Stimulated activated naive B cell treated with anti-CD40 and anti-IgM and Interleukin-4, amounts not matched to agents 10 μg/mL and 1 μg/mL and 100 μg/mL, for 72 hours (primary cell): ENCODE measurements at regions not wholly inside any gene's neighbourhood (a gene's known extent, or its start where the extent isn't known, plus 50 kb on each side); places are given as distances from the start of the nearest gene placed in this dataset.

Source experiments
- ATAC-seq, 2 donors: fragments of 150-1000 bp; cut with Tn5 transposase; replicated peaks; 2 replicates each; pipeline ENCODE4 v1.10.0; 2021; ENCODE audit warnings: moderate library complexity in 1 of 2
- DNase-seq: peaks from one replicate; pipeline ENCODE4 v3.0.0; 2021
- H3K27ac Mint-ChIP-seq: one replicate; pipeline ENCODE4 v1.8.0; 2022; ENCODE audit warnings: mild to moderate bottlenecking, mixed read lengths
- H3K27me3 Mint-ChIP-seq, 2 donors: one replicate each; pipeline ENCODE4 v1.8.0; 2022; ENCODE audit warnings: mixed read lengths in 2 of 2
- H3K36me3 Mint-ChIP-seq, 2 donors: one replicate each; pipeline ENCODE4 v1.8.0; 2022; ENCODE audit warnings: mixed read lengths in 2 of 2, mild to moderate bottlenecking in 1 of 2
- H3K4me1 Mint-ChIP-seq, 2 donors: one replicate each; pipeline ENCODE4 v1.8.0; 2022; ENCODE audit warnings: mixed read lengths in 2 of 2, mild to moderate bottlenecking in 1 of 2
- H3K4me3 Mint-ChIP-seq, 2 donors: one replicate each; pipeline ENCODE4 v1.8.0; 2022; ENCODE audit warnings: mild to moderate bottlenecking in 2 of 2, mixed read lengths in 2 of 2, moderate library complexity in 1 of 2
- H3K9me3 Mint-ChIP-seq, 2 donors: one replicate each; pipeline ENCODE4 v1.8.0; 2022; ENCODE audit warnings: mixed read lengths in 2 of 2, mild to moderate bottlenecking in 1 of 2

DNA sequence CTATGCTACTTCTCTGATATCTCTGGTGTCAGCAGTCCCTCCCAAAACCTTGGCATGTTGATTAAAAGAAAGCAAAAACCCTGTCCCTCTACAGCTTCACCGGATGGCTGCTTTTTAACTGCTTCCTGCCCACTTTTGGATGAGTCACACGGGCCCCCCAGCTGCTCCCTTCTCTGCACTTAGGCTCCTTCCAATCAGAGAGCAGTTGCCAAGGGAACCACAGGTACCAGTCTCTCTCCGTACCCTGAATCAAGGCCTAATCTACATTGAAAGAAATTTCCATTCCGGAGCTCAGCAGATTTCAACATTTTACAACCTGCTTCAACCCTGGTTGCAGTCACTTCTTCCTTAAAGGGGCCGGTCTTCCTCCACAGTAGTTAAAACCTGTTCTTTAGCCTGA is 70.6 kb upstream of the GJB5 start:
- no peak overlapping the region for H3K4me3 Mint-ChIP-seq

DNA sequence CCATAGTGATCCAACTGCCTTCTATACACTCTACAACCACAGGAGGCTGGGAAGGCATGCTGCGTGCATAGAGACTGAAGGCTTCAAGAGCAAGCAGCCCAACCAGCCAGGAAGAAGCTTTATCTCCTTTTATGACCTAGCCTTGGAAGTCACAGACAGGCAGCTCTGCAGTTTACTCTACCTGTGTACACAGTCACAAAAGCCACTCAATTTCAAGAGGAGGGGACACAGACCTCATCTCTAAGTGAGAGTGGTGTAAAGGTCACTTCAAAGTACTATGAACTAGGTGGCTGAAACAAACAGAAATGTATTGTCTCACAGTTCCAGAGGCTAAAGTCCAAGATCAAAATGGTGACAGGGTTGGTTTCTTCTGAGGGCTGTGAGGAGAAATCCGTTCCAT is 69.6 kb upstream of the GJB5 start:
- ATAC-seq (no peak), DNase-seq (no peak)
- H3K36me3 Mint-ChIP-seq, result no peaks in the 10 kb centered on the region
- H3K4me3 Mint-ChIP-seq, result no peak overlapping the region
- H3K27ac Mint-ChIP-seq, result no peak overlapping the region
- H3K9me3 Mint-ChIP-seq, result peaks cover 0 to 2% of the 10 kb centered on the region in 2 donors
- H3K4me1 Mint-ChIP-seq, result no peaks in the 10 kb centered on the region
- H3K27me3 Mint-ChIP-seq, result peaks cover 27 to 38% of the 10 kb centered on the region in 2 donors

More for the DNA sequence above, 70.6 kb upstream of the GJB5 start:
- H3K27me3 Mint-ChIP-seq, result peaks cover 20 to 32% of the 10 kb centered on the region in 2 donors
- ATAC-seq (no peak), DNase-seq (no peak)
- H3K9me3 Mint-ChIP-seq, result peaks cover 0 to 2% of the 10 kb centered on the region in 2 donors
- H3K4me1 Mint-ChIP-seq, result no peaks in the 10 kb centered on the region
- no peaks in the 10 kb centered on the region for H3K36me3 Mint-ChIP-seq
- H3K27ac Mint-ChIP-seq, result no peak overlapping the region

GRCh38 chr1:34686531-34686930 is 68.3 kb upstream of the GJB5 start:
- H3K9me3 Mint-ChIP-seq, result peaks cover 0 to 2% of the 10 kb centered on the region in 2 donors
- DNase-seq, result no peak
- no peaks in the 10 kb centered on the region for H3K36me3 Mint-ChIP-seq
- no peaks in the 10 kb centered on the region for H3K4me1 Mint-ChIP-seq
- no peak overlapping the region for H3K27ac Mint-ChIP-seq
- peaks cover 28 to 38% of the 10 kb centered on the region in 2 donors for H3K27me3 Mint-ChIP-seq
- H3K4me3 Mint-ChIP-seq, result no peak overlapping the region
- ATAC-seq, result no peak

- Mint-ChIP-seq H3K27me3 (peaks cover 25 to 38% of the 10 kb centered on the region in 2 donors), H3K4me1 (no peaks in the 10 kb centered on the region), H3K9me3 (peaks cover 0 to 2% of the 10 kb centered on the region in 2 donors), H3K27ac (no peak overlapping the region), H3K4me3 (no peak overlapping the region), H3K36me3 (no peaks in the 10 kb centered on the region)
- no peak for DNase-seq
- ATAC-seq, result no peak
Observed at GRCh38 chr1:34688006-34688741, 66.7 kb upstream of the GJB5 start.

DNA sequence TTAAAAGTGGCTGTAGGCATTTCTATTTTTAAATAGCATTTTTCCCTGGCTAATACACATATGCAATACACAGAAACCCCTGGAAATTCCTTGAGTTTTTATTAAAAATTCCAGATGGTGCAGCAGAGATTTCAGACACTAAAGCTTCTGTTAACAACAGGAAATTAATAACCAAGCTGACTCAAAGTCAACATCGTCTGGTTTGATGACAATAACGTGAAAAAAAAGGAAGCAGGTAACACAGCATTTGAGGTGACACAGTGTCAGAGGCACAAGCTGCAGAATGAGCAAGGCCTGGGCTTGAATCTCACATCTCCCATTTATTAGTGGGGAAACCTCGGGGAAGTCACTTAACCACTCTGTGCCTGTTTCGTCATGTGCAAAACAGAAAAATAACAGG is 64.6 kb upstream of the GJB5 start:
- no peak for ATAC-seq
- H3K36me3 Mint-ChIP-seq, result no peaks in the 10 kb centered on the region
- peaks cover 2 to 4% of the 10 kb centered on the region in 2 donors for H3K9me3 Mint-ChIP-seq
- peaks cover 30 to 33% of the 10 kb centered on the region in 2 donors for H3K27me3 Mint-ChIP-seq
- DNase-seq, result no peak
- no peak overlapping the region for H3K4me3 Mint-ChIP-seq
- no peak overlapping the region for H3K27ac Mint-ChIP-seq
- no peaks in the 10 kb centered on the region for H3K4me1 Mint-ChIP-seq

DNA sequence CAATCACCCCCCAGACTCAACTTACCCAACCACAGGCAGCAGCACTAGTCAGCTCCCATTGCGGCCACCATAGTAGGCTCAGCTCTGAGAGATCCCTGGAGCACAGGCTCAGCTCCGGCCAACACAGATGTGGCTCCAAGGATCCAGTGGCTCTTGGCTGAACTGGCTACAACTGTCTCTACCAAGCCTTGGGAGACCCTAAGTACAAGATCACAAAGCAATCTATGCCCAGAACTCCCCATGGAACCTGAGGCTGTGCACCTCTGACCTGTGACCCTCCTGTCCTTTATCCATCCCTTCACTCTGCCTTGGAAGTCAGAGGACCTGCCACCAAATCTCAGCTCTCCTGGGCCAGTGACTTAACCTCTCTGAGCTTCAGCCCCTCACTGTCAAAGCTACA is 61.8 kb upstream of the GJB5 start:
- no peaks in the 10 kb centered on the region for H3K4me1 Mint-ChIP-seq
- peaks cover 1 to 4% of the 10 kb centered on the region in 2 donors for H3K9me3 Mint-ChIP-seq
- peaks cover 22 to 26% of the 10 kb centered on the region in 2 donors for H3K27me3 Mint-ChIP-seq
- no peak overlapping the region for H3K27ac Mint-ChIP-seq
- H3K4me3 Mint-ChIP-seq, result no peak overlapping the region
- DNase-seq (no peak), ATAC-seq (no peak)
- no peaks in the 10 kb centered on the region for H3K36me3 Mint-ChIP-seq

GRCh38 chr1:34694383-34694782 is 60.5 kb upstream of the GJB5 start:
- ATAC-seq, result no peak
- Mint-ChIP-seq H3K27me3 (peaks cover 22 to 24% of the 10 kb centered on the region in 2 donors), H3K9me3 (peaks cover 1 to 4% of the 10 kb centered on the region in 2 donors), H3K27ac (no peak overlapping the region), H3K36me3 (no peaks in the 10 kb centered on the region), H3K4me1 (no peaks in the 10 kb centered on the region), H3K4me3 (no peak overlapping the region)
- DNase-seq, result no peak

- Mint-ChIP-seq H3K4me3 (no peak overlapping the region), H3K27me3 (peaks cover 16 to 20% of the 10 kb centered on the region in 2 donors), H3K36me3 (no peaks in the 10 kb centered on the region), H3K4me1 (no peaks in the 10 kb centered on the region), H3K9me3 (peaks cover 1 to 4% of the 10 kb centered on the region in 2 donors), H3K27ac (no peak overlapping the region)
- ATAC-seq (no peak), DNase-seq (no peak)
Observed at GRCh38 chr1:34695580-34695979, 59.3 kb upstream of the GJB5 start.

GRCh38 chr1:34696230-34696629 is 58.6 kb upstream of the GJB5 start:
- H3K4me3 Mint-ChIP-seq, result no peak overlapping the region
- no peak for DNase-seq
- peaks cover 13 to 20% of the 10 kb centered on the region in 2 donors for H3K27me3 Mint-ChIP-seq
- no peaks in the 10 kb centered on the region for H3K4me1 Mint-ChIP-seq
- H3K27ac Mint-ChIP-seq, result no peak overlapping the region
- no peaks in the 10 kb centered on the region for H3K36me3 Mint-ChIP-seq
- peaks cover 1 to 4% of the 10 kb centered on the region in 2 donors for H3K9me3 Mint-ChIP-seq
- ATAC-seq, result no peak

GRCh38 chr1:34696981-34697380 is 57.9 kb upstream of the GJB5 start:
- no peaks in the 10 kb centered on the region for H3K4me1 Mint-ChIP-seq
- H3K27ac Mint-ChIP-seq, result no peak overlapping the region
- no peak overlapping the region for H3K4me3 Mint-ChIP-seq
- peaks cover 13 to 20% of the 10 kb centered on the region in 2 donors for H3K27me3 Mint-ChIP-seq
- ATAC-seq (no peak), DNase-seq (no peak)
- peaks cover 1 to 4% of the 10 kb centered on the region in 2 donors for H3K9me3 Mint-ChIP-seq
- no peaks in the 10 kb centered on the region for H3K36me3 Mint-ChIP-seq

DNA sequence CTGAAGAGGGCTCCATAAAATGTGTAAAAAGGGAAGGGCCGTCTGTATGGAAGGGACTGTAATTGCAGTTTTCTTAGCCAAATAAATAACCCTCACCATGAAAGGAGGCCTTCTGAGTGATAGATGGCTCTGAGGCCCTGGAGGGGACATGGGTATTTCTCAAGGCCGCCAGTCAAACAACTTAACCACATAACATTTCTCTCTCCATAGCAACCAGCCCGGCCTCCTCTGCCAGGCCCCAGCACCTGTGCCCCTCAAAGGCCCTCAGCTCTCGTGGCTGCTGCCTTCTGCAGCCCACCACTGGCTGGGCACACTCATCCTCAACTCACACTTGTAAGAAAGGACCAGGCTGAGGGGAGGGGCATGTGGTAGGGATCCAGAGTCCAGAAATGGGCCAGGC is 57.0 kb upstream of the GJB5 start:
- no peak overlapping the region for H3K4me3 Mint-ChIP-seq
- DNase-seq (no peak), ATAC-seq (no peak)
- peaks cover 13 to 22% of the 10 kb centered on the region in 2 donors for H3K27me3 Mint-ChIP-seq
- H3K9me3 Mint-ChIP-seq, result peaks cover 1 to 4% of the 10 kb centered on the region in 2 donors
- H3K36me3 Mint-ChIP-seq, result no peaks in the 10 kb centered on the region
- H3K4me1 Mint-ChIP-seq, result no peaks in the 10 kb centered on the region
- H3K27ac Mint-ChIP-seq, result no peak overlapping the region

DNA sequence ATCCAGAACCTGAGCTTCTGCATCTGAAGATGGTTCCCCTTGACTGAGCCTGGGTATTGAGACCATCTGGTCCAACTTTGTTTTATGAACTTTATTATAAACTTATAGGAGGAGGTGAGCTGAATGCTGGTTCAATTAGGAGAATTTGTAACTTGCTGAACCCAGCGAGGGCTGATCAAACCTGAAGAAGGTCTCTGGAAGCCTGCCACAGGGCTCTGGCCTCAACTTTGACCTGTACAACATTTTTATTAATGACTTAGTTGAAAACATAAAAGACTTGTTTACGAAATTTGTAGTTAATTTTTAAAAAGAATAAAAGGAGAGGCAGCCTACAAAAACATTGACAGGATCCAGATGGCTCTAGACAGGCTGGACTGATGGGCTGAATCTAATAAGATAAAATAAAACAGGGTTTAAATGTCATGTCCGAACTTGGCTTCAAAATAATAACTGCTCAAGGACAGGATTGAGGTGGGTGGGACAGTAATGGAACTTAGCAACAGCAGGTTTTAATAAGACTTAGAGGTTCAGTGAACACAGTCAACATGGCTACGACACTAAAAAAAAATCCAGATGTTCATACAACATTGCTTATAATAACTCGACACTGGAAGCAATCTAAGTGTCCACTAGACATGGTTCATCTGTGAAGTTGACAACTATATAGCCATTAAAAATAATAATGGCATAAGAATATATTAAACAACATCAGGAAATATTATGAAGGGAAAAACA is 53.4 kb upstream of the GJB5 start:
- no peaks in the 10 kb centered on the region for H3K4me1 Mint-ChIP-seq
- no peak for ATAC-seq
- no peak for DNase-seq
- peaks cover 19 to 37% of the 10 kb centered on the region in 2 donors for H3K27me3 Mint-ChIP-seq
- no peak overlapping the region for H3K27ac Mint-ChIP-seq
- no peaks in the 10 kb centered on the region for H3K36me3 Mint-ChIP-seq
- H3K9me3 Mint-ChIP-seq, result no peaks in the 10 kb centered on the region
- H3K4me3 Mint-ChIP-seq, result no peak overlapping the region
